SU-DHL-6 (cell line): ENCODE measurements at regions not wholly inside any gene's neighbourhood (a gene's known extent, or its start where the extent isn't known, plus 50 kb on each side); places are given as distances from the start of the nearest gene placed in this dataset.
A peak's percentile ranks its signal among the peaks of the same experiment; 100 is the strongest.

ENCODE experiments used
- H2AFZ ChIP-seq: fragments of 200-600 bp; sonication (generic); 2 replicates; pipeline ENCODE4 v1.6.1; 2014; ENCODE audit warnings: low read depth, mild to moderate bottlenecking, moderate library complexity, mixed read lengths, antibody characterized with exemption, low read length; ENCODE audit not compliant: severe bottlenecking
- H3F3A ChIP-seq: fragments of 200-600 bp; shearing (Covaris generic); 2 replicates; pipeline ENCODE4 v1.6.0; 2016; ENCODE audit warnings: antibody characterized with exemption, mild to moderate bottlenecking; ENCODE audit not compliant: insufficient read depth
- H3K27ac ChIP-seq: fragments of 200-600 bp; sonication (generic); 2 replicates; pipeline ENCODE4 v1.5.1; 2016; ENCODE audit warnings: low read depth, mild to moderate bottlenecking, low read length, moderate library complexity, mixed read lengths
- H3K27me3 ChIP-seq: fragments of 200-600 bp; sonication (generic), shearing (Covaris generic); 2 replicates; pipeline ENCODE4 v1.6.0; 2014; ENCODE audit warnings: mild to moderate bottlenecking, low read length
- H3K36me3 ChIP-seq: fragments of 200-600 bp; sonication (generic); 2 replicates; pipeline ENCODE4 v1.6.1; 2014; ENCODE audit warnings: mild to moderate bottlenecking, low read length, mixed read lengths
- H3K4me2 ChIP-seq: fragments of 300-600, 200-600 bp; shearing (Covaris generic), sonication (generic); 2 replicates; pipeline ENCODE4 v1.6.0; 2014; ENCODE audit warnings: low read length, low read depth, mild to moderate bottlenecking; ENCODE audit not compliant: poor library complexity, severe bottlenecking
- H3K4me3 ChIP-seq: fragments of 200-600 bp; sonication (generic); 2 replicates; pipeline ENCODE4 v1.5.1; 2014; ENCODE audit warnings: antibody characterized with exemption, low read length, mild to moderate bottlenecking, mixed read lengths; ENCODE audit not compliant: insufficient read depth, poor library complexity, severe bottlenecking
- H3K79me2 ChIP-seq: fragments of 200-600 bp; sonication (generic); 2 replicates; pipeline ENCODE4 v1.6.1; 2014; ENCODE audit warnings: mild to moderate bottlenecking, low read length, moderate library complexity; ENCODE audit not compliant: insufficient read depth
- H3K9ac ChIP-seq: fragments of 200-600 bp; sonication (generic); 2 replicates; pipeline ENCODE4 v1.7.0; 2014; ENCODE audit warnings: mild to moderate bottlenecking, low read length
- H3K9me2 ChIP-seq: fragments of 200-600 bp; sonication (generic); replicated peaks from 2 replicates; pipeline ENCODE4 v1.6.1; 2014; ENCODE audit warnings: low read length; ENCODE audit not compliant: insufficient read depth
- H3K9me3 ChIP-seq: fragments of 200-600 bp; sonication (generic); 2 replicates; pipeline ENCODE4 v1.6.1; 2014; ENCODE audit warnings: low read length, mixed read lengths; ENCODE audit not compliant: insufficient read depth
- H4K20me1 ChIP-seq: fragments of 200-600 bp; sonication (generic); 2 replicates; pipeline ENCODE4 v1.6.1; 2014; ENCODE audit warnings: low read depth, mild to moderate bottlenecking, antibody characterized with exemption, low read length, moderate library complexity, mixed read lengths
- CTCF ChIP-seq: fragments of 200-600 bp; sonication (generic); IDR thresholded peaks from one replicate; pipeline ENCODE4 v1.5.1; 2017; ENCODE audit warnings: antibody characterized with exemption, mild to moderate bottlenecking, low read length, moderate library complexity; ENCODE audit not compliant: insufficient read depth, poor library complexity, severe bottlenecking
- EZH2phosphoT487 ChIP-seq: fragments of 200-600 bp; sonication (generic), shearing (Covaris generic); conservative IDR thresholded peaks from 2 replicates; pipeline ENCODE4 v1.6.1; 2018; ENCODE audit warnings: mild to moderate bottlenecking, antibody characterized with exemption, low read length, moderate library complexity, mixed read lengths

- H3K27ac ChIP-seq = no peak overlapping the region
- no peaks in the 10 kb centered on the region for H3K9me2 ChIP-seq
- no peaks in the 10 kb centered on the region for H3K27me3 ChIP-seq
- no peaks in the 10 kb centered on the region for H3K9me3 ChIP-seq
- H3F3A ChIP-seq = no peaks in the 10 kb centered on the region
- TF ChIP-seq EZH2phosphoT487 (no peak), CTCF (no peak)
- H3K36me3 ChIP-seq = no peaks in the 10 kb centered on the region
- no peaks in the 10 kb centered on the region for H3K79me2 ChIP-seq
- no peak overlapping the region for H3K9ac ChIP-seq
- H2AFZ ChIP-seq = peak overlapping the region; percentile 51
- no peak overlapping the region for H3K4me2 ChIP-seq
- no peak overlapping the region for H3K4me3 ChIP-seq
- no peaks in the 10 kb centered on the region for H4K20me1 ChIP-seq
These were observed 332.7 kb downstream of the PRDM9 start for GRCh38 chr5:23840083-23840482.

GRCh38 chr5:23864786-23865185 lies 357.4 kb downstream of the PRDM9 start:
- Histone ChIP-seq H3K9ac (no peak overlapping the region), H3K79me2 (no peaks in the 10 kb centered on the region), H3F3A (no peaks in the 10 kb centered on the region), H2AFZ (no peak overlapping the region), H3K27me3 (no peaks in the 10 kb centered on the region), H3K36me3 (no peaks in the 10 kb centered on the region), H4K20me1 (no peaks in the 10 kb centered on the region), H3K9me3 (no peaks in the 10 kb centered on the region), H3K4me3 (no peak overlapping the region), H3K9me2 (no peaks in the 10 kb centered on the region), H3K4me2 (no peak overlapping the region), H3K27ac (no peak overlapping the region)
- TF ChIP-seq EZH2phosphoT487 (no peak), CTCF (no peak)

GRCh38 chr5:23877847-23878246 lies 370.4 kb downstream of the PRDM9 start:
- Histone ChIP-seq H3K27me3 (no peaks in the 10 kb centered on the region), H2AFZ (peak overlapping the region; percentile 19), H3K27ac (no peak overlapping the region), H3K4me3 (no peak overlapping the region), H3K4me2 (no peak overlapping the region), H3K9ac (no peak overlapping the region), H3F3A (no peaks in the 10 kb centered on the region), H3K9me3 (no peaks in the 10 kb centered on the region), H3K79me2 (no peaks in the 10 kb centered on the region), H4K20me1 (no peaks in the 10 kb centered on the region), H3K36me3 (no peaks in the 10 kb centered on the region), H3K9me2 (no peaks in the 10 kb centered on the region)
- no peak for TF ChIP-seq CTCF
- no peak for TF ChIP-seq EZH2phosphoT487
